Activated CD8-positive, alpha-beta memory T cell treated with anti-CD3 and anti-CD28 coated beads for 4 hours (primary cell): ENCODE measurements at regions not wholly inside any gene's neighbourhood (a gene's known extent, or its start where the extent isn't known, plus 50 kb on each side); places are given as distances from the start of the nearest gene placed in this dataset.

Experiments used
- DNase-seq, 2 donors: peaks; one replicate each; pipeline ENCODE4 v3.0.0-alpha.2; 2020; ENCODE audit warnings: low read depth in 2 of 2

DNA sequence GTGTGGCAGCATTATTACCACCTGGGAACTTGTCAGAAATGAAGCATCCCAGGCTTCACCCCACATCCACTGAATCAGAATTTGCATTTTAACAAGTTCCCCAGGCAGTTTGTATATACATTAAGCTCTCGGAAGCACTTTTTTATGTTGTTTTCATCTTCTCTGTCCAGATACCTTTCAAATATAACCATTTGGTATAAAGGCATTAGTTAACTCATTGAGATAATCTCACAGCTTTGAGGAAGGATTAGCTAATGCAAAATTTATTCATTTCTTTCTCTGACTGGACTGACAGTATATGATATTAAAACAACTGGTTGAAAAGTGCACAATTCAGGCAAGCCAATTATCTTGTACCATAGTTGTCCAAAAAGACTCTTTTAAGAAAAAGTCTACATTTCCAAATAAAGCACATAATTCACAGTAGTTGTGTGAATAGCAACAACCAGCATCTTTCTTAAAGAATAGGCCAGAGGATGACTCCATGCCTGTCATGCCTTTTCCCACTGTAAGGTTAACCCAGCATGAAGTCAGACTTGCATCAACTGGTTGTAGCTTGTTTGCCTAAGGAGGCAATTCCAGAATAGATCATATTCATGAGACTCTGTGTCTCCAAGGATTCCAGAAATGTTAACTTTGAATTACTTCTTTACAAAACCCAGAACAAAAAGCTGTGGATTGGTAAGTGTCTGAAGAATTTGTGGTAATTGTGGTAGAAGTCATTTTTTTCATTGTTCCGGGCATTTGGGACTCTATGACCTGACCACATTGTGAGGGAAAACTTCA, 254.3 kb upstream of the SESN3 start:
- no peak for DNase-seq

DNA sequence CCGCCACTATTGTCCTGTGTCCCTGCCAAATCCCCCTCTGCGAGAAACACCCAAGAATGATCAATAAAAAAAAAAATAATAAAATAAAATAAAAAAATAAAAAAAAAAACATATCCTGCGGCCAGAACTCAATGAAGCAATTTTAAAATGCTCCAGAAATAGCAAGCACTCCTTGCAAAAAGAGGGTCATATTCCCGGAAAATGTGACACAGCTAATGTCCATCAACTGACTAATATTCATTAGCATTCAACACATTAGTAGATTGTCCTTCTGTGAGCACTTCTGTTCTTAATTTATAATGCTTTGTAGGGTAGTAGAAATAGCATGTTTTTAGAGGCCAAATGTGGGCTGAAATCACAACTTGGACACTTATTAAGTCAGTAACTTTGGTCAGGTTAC, 252.3 kb upstream of the SESN3 start:
- no peak for DNase-seq

DNA sequence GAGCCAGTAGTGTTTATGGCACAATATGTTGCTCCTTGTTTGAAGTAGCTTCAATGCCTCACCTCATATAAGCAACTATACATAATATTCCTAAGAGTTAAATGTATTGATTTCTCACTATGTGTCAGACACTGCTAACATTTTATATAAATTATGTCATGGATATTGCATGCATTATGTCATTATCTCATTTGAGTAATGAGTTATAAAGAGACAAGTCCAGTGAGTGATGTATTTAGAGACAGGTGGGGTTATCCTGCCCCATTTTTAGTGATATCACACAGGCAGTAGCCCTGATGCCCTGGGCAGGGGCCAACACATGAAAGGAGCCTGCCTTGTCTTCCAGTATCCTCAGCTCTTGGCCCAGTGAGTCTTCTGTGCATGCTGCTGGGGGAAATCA, 247.0 kb upstream of the SESN3 start:
- no peak for DNase-seq

DNA sequence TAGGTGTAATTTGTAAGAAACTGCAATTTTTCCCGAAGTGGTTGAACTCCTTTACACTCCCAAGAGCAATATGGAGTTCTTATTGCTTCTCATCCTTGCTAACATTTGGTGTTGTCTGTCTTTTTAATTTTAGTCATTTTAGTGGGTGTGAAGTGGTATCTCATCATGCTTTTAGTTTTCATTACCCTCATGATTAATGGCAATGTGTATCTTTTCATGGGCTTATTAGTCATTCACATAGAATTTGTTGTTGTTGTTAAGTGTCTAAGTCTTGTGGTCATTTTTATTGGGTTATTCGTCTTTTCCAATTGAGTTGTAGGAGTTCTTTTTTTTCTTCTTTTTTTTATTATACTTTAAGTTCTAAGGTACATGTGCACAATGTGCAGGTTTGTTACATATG, 238.3 kb upstream of the SESN3 start:
- no peak for DNase-seq

DNA sequence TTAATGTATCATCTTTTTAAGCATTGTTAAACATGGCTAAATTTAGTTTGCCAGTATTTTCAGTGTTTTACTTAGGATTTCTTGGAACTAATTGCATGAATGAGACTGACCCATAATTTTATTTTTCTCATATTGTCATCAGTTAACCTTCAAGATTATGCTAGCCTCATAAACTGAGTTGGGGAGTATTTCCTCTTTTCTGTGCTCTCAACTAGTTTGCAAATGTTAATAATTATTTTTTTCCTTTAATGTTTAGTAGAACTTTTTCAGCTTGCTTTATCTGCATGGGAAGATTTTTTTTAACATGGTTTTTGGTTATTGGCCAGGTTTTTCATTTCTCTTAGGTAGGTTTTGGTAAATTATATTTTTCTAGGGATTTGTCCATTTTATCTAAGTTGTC, 235.4 kb upstream of the SESN3 start:
- DNase-seq = no peak

DNA sequence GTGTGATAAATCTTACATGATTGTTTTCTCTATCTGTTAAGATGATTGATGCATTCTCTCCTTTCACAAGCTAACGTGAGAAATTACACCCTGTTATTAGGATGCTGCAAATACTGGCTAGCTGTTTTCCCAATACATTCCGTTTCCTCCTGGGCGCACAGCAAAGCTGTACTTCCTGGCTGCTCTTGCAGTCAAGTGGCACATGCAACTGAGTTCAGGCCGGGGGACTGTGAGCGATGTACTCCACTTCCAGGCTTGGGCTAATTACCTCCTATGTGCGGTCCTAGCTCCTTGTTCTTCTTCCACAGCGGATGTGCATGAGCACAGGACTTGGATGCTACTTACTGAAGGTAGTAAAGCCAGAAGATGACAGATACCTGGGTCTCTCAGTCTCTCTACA, 234.9 kb upstream of the SESN3 start:
- no peak for DNase-seq

DNA sequence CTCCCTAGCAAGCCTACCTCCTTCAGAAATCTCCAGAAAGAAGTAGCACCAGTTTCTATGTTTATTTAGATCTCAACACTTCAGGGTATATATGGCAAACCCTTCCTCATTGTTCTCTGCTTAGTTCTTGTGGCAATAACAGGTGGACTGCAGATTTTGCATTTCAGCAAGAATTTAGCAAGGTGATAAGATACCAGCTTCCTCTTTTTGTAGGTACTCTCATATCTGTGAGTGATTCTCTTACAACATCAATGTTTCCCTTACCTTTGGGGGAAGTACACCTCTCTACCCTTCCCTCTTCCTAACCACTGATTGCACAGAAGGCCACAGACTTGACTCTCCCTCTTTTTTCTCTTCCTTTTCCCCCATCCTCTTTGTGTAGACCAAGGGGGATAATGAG, 230.9 kb upstream of the SESN3 start:
- no peak for DNase-seq

DNA sequence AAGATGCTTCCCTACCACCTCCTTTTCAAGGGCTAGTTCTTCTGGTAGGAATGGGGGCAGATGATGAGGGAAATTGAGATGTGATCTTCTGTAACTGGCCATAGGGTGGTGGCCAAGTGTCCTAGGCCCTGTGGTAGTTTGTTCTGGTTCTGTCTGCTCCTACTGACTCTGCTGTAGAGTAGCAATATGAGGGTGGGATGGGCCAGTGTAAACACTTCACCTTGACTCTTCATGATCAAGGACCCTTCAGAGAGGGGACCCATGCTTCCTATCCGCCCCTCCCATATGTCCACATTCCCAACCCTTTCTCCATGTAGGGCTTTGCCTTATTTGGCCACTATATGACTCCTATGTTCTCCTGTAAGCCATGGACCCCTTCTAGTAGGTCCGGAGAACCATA, 230.3 kb upstream of the SESN3 start:
- no peak for DNase-seq

DNA sequence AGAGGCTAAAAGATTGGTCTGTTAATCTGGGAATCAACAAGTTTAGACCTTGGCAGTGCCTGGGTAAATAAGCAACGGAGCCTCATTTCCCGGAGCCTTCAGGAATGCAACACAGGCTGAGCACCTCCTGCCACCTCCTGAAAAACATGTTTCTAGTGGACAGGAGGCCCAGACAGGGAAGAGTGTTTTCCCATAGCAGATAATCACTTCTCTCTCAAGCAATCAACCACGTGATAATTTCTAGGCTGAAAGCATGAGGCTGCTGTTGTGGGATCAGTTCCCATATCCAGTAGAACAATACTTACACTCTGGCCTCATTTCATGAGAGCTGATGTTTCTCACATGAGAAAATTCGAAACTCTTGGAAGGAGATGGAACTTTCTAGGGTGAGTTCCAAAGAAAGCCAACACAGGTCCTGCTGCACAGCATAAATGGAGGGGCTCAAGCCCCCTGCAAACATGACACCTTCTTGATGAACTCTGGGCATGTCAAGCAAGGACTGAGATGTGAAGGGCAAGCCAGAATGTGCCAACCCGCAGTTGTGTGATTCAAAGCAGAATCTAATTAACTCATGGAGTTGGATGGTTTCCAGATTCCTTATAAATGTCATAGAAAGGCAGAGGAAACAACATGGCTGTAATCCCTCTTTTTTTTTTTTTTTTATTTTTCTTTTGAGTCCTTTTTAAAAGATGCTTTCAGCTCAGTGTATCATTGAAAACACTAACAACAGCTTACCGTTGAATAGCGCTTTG, 228.5 kb upstream of the SESN3 start:
- DNase-seq = no peak

DNA sequence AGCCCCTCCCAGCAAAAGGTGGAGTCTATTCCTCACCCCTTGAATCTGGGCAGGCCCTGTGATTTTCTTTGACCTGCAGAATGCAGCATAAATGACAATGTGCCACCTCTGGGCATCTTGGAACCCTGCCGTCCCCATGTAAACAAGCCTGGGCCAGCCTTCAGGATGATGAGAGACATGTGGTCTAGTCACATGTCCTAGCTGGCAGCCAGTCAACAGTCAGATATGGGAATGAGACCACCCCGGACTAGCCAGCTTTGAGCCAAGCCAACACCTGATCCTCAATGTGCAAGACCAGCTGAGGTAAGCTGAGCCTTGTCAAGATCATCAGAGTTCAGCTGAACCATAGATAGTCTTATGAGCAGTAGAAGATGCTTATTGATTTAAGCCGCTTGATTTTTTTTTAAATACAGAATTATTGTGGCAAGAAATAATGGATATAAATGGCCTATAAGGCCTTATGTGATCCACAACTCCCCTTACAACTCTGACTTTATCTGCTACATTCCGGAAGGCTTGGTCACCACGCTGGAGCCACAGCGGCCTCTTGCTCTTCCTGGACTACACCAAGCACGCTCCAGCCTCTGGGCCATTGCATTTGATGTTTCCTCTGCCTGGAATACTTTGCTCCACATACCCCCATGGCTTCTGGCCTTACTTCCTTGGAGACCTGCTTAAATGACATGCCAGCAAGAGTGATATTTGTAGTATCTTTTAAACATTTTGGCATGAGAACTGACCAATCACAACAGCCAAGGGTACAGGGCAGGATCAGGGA, 225.9 kb upstream of the SESN3 start:
- DNase-seq = no peak

DNA sequence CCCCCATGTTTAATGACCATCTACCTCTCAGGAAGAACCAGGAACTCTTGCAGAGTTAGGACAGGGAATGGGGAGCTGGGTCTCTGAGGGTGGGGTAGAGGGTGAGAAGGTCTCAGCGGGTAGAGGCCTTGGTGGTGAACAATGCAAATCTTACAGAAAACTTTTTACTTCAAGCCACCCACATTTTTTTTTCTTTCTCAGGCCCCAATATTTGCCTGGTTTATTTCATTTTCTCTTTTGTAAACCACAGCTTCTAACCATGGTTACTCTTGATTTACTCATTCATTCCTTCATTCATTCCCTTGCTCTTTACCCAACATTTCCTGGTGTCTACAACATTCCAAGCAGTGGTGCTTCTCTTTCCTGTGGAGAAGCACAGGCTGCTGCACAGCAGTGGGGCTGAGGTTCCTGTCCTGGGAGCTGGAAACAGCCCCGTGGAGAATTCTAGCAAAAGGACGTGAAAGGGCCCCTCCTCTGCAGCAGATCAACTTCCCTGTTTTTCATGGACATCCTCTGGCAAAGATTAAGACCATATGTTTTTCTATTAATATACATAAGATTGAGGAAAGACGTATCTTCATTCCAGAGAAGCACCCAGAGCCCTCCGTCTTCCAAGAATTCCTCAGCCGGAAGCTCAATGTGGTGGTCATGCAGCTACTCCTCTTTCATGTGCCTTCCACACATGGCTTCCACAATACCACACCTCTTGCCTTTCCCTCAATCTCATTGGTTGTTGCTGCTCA, 224.4 kb upstream of the SESN3 start:
- no peak for DNase-seq

DNA sequence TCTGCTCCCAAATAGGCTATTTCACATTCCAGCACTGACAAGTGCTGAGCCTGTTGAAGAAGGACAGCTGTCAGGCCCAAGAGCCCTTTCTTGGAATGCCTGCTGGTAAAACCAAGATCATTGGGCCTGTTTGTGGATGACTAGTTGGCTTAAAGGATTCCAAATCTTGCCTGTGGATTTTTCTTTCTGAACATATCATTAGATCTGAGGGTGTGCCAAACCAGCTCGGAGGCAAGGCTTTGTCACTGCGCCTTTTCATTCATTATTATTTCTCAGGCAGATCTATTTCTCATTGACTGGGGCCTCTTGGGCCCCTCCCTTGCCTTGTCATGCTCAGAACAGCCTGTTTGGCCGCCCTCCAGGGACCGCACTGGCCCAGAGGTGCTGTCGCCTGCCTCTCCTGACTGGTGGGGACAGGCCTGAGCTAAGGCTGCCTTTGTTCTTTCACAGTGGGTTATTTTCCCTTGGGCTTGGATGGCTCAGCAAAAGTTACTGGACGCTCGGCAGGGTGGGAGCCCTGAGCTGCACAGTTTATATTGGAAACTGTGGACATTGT, 222.7 kb upstream of the SESN3 start:
- DNase-seq = no peak

DNA sequence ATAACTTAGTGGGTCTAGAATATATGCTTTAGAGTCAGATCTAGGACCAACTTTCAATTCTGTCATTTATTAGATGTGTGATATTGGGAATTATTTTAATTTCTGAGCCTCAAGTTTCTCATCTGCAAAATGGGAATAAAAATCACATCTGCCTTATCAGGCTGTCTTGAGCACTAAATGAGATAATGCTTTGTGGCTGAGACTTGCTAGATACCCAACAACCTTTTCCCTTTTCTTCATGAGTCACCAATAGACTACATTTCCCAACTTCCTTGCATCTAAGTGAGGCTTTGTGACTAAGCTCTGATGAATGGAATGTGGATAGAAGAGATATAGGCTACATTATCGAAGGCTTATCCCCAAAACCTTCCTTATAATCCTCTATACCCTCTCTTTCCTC, 220.7 kb upstream of the SESN3 start:
- DNase-seq = no peak

DNA sequence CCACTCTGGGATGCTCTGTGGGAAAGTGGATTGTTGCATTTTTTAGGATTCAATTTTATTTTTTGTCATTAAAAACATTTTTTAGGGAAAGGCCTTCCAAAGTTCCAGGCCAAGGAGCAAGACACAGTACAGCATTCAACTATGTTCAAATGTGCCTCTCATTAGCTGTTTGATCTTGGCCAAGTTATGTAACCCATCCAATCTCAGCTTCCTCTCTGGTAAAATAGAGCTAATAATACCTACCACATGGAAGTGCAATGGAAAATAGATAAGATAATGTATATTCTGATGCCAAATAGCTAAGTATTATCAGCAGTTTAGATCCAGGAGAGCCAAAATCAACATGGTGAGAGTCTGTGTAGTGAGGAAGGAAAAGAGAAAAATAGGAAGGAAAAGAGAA, 220.3 kb upstream of the SESN3 start:
- no peak for DNase-seq

DNA sequence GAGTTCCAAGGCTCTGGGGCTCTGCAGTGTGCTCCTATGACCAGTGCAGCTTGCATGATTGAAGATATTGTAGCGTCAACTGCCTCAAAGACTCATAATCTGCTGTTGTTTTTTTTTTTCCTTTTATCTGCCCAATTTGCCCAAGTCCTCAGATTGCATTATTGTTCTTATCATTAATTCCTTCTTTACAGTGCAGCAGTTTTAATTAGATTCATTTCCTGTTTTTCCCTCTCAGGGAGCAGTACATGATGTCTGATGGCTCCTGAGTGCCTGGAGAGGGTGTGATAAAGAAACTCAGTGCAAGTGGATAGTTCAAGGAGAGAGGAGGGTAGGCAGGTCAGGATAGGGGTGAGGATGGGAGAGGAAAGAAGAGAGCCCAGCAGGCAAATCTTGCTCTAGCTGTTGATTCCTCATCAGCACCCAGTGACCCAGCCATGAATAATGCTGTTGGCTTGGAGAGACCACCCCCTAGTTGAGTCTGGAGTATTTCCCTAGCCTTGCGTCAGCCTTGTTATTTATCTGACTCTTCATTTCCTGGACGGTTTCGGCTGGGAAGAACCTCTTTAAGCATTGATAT, 219.6 kb upstream of the SESN3 start:
- no peak for DNase-seq

DNA sequence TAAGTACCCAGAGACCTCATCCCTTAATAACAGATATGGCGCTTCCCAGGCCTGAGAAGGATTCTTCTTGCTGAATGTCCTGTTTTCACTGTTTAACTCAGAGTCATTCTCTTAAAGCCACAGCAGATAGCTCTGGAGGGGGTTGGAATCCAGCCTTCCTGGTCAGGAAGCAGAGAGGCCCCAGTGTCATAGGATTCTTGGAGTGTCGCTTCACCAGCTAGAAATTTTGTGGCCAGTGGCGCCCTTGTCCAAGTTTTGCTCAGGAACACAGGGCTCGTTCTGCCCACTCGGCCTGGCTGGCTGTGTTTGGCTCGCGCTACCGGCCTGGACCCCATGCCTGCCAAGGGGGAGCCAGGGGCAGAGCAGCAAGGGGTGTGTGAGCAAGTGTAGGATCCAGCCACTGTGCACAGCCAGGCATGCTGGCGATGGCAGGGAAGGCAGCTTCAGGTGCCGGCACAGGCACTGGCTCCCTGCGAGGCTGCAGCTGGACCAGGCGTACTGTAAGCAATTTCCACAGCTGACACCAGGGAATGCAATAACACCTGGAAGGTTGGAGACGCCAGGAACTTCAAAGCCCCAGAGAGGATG, 214.8 kb upstream of the SESN3 start:
- no peak for DNase-seq

DNA sequence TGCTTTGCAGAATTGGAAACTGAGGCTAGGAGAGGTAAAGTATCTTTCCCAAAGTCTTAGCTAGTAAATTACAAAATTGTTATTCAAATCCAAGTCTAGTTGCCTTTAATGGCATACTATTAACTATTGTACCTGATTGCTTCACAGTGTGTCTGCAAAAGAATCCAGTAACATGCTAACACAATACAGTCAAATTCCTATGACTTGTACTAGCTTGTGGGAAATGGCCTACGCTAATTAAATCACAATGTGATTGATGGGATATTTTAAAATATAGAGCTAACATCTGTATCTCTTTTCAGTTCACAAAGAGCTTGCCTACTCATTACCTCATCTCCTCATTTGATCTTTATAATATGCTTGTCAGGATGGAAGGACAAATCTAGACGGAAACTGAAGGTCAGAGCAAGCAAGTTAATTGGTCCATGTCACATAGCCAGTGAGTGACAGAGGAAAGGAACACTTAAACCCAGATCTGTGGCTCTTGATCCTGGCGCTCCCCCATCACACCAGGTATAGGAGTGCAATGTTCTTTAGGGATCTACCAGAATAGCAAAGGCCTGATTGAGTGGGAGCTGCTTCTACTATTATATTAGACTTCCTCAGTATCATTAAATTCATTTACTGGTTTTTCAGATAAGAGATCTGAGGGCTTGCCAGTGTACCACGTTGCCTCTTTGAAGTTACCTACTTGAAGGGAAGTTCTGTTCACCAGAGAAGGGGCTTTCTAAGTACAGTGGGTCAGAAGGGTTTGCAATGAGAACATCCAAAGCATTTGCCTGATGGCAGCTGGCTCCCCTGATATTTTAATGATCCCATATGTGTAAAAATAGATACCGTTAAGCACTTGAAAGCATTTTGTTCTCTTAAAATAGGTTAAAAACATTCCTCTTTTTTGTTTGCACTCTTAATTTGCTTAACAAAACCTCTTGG, 213.6 kb upstream of the SESN3 start:
- no peak for DNase-seq

DNA sequence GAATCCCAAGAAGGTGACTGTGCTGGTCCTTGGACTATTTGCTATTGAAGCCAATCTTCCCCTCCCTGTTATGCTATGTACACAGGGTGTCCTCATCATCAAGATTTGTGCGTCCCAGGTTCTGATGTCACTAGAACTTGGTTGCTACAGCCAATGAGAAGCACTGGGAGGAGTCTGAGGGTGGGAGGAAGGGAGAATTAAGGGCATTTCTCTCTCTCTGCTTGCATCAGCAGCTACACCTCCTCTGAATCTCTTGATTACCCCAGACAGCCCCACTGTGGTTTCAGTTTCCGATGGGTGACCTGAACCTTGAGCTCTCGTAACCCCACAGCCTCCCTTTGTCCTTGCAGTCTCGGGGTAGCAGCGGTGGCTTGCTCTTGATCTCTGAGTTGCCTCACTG, 212.4 kb upstream of the SESN3 start:
- DNase-seq = no peak

DNA sequence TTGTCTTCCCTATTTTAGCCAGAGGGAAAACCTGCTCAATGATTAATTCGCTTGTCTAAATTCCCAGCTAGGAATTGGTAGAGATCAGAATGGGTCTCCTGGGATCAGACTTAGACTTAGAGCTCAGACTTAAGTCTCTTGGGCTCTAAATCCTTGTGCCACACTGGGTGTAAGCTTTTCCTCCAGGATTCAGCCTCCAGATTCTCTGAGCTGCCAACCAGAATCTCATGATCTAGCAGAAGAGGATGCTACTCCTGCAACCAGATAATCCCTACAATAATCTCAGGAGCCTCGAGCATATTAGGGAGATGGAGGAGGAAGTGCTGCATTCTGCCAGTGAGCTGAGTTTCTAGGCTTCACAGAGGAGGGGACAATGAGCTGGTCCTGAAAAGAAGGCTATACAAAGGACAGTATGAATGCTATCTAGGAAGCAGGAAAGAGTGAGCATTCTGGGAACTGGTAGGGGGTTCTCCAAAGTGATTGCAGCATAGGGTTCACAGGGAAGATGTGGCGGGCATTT, 211.6 kb upstream of the SESN3 start:
- DNase-seq = no peak
